Spleen (tissue), 11 donors: ENCODE measurements at regions not wholly inside any gene's neighbourhood (a gene's known extent, or its start where the extent isn't known, plus 50 kb on each side); places are given as distances from the start of the nearest gene placed in this dataset.

ENCODE experiments used
- DNase-seq: peaks from one replicate; pipeline ENCODE4 v3.0.0-alpha.2; 2020
- H3K27ac ChIP-seq, 8 donors: fragments of 200-600 bp; sonication (generic) in 7 of 8; 1 replicate in 4 of 8; 2 replicates in 4 of 8; pipeline versions ENCODE4 v1.5.0 to v1.8.0; 2016 to 2021; ENCODE audit warnings: inconsistent platforms in 4 of 8, mild to moderate bottlenecking in 4 of 8, moderate library complexity in 1 of 8
- H3K27me3 ChIP-seq, 7 donors: fragments of 200-600 bp; sonication (generic) in 6 of 7; replicated peaks in 1 of 7; 1 replicate in 4 of 7; 2 replicates in 3 of 7; pipeline versions ENCODE4 v1.5.0 to v1.8.0; 2016 to 2021; ENCODE audit warnings: inconsistent platforms in 3 of 7, mild to moderate bottlenecking in 1 of 7
- H3K36me3 ChIP-seq, 6 donors: fragments of 200-600 bp; sonication (generic) in 5 of 6; 1 replicate in 4 of 6; 2 replicates in 2 of 6; pipeline versions ENCODE4 v1.5.0 to v1.8.0; 2016 to 2021; ENCODE audit warnings: inconsistent platforms in 2 of 6
- H3K4me1 ChIP-seq, 6 donors: fragments of 200-600 bp; sonication (generic) in 5 of 6; 1 replicate in 3 of 6; 2 replicates in 3 of 6; pipeline versions ENCODE4 v1.5.0 to v1.8.0; 2016 to 2021; ENCODE audit warnings: inconsistent platforms in 3 of 6
- H3K4me3 ChIP-seq, 8 donors: fragments of 200-600 bp; sonication (generic) in 7 of 8; 1 replicate in 4 of 8; 2 replicates in 4 of 8; pipeline versions ENCODE4 v1.5.0 to v1.8.0; 2016 to 2021; ENCODE audit warnings: inconsistent platforms in 4 of 8, mild to moderate bottlenecking in 4 of 8, moderate library complexity in 2 of 8
- H3K9me3 ChIP-seq, 8 donors: fragments of 200-600 bp; sonication (generic) in 7 of 8; 1 replicate in 4 of 8; 2 replicates in 4 of 8; pipeline versions ENCODE4 v1.5.0 to v1.8.0; 2016 to 2021; ENCODE audit warnings: inconsistent platforms in 4 of 8
- POLR2A ChIP-seq, 3 donors: fragments of 450-650 bp; IDR thresholded peaks; one replicate each; pipeline ENCODE4 v1.5.1; 2017; ENCODE audit warnings: antibody characterized with exemption in 3 of 3, mild to moderate bottlenecking in 1 of 3
- POLR2AphosphoS5 ChIP-seq, 3 donors: sonication (generic); formaldehyde crosslinking; IDR thresholded peaks; one replicate each; pipeline ENCODE4 v1.5.1; 2017; ENCODE audit warnings: antibody characterized with exemption in 3 of 3
- WGBS, 5 donors: extraction: QIAGEN DNeasy Blood & Tissue Kit in 3 of 5; methylation state at CpG; one replicate each; pipeline versions ENCODE4 v1.1.5 to v1.1.7; 2013 to 2018; 5-methylcytosine and 5-hydroxymethylcytosine counted together
- intact Hi-C: fragments of 100-400 bp; cut with DNase I; formaldehyde crosslinking; loops from one replicate; pipeline ENCODE4 v1.15.0; 2023; ENCODE audit warnings: low total_unique reads
- TF ChIP-seq, protein P1 (sequence below), 11 experiments: fragments of 200-600 bp in 7 of 11; fragments of 450-650 bp in 4 of 11; sonication (generic) in 4 of 11; IDR thresholded peaks in 8 of 11; conservative IDR thresholded peaks in 3 of 11; 1 replicate in 7 of 11; 2 replicates in 4 of 11; pipeline versions ENCODE4 v1.4.0 to v1.8.0; 2016 to 2021; ENCODE audit warnings: antibody characterized with exemption in 11 of 11, inconsistent platforms in 4 of 11, mild to moderate bottlenecking in 1 of 11
- donor health status: healthy with polysubstance abuse.
- donor health status: DM: no; HTN: no; CAD: no; lungs with moderate emphysema.
- donor health status: DM: no; HTN: no; CAD: no.
- donor health status: Bipolar disorder and iron deficiency.
- donor health status: healthy.
- donor health status: DM: no; HTN: no; CAD: no.
- donor health status: DM: yes; HTN: yes; CAD: no.

DNA sequence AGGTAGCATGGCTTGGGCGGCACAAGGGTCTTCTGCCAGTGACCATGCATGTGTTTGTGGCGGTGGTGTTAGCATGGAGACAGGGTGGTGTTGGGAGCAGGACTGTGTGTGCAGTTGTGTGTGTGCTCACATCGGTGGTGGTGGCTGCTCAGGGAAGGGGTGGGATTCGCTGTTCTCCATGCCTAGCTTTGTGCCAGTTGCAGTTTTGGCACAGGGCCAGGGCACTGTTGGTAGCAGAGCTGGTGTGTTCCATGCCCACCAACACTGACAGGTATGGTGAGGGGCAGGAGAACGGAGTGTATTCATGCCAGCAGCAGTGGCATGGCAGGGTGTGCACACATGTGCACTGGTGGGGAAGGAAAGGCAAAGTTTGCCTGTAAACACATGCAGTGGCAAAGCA lies 77.3 kb upstream of the TEKT1 start:
- H3K9me3 ChIP-seq, result no peaks in the 10 kb centered on the region
- intact Hi-C loops, result no loop called here

DNA sequence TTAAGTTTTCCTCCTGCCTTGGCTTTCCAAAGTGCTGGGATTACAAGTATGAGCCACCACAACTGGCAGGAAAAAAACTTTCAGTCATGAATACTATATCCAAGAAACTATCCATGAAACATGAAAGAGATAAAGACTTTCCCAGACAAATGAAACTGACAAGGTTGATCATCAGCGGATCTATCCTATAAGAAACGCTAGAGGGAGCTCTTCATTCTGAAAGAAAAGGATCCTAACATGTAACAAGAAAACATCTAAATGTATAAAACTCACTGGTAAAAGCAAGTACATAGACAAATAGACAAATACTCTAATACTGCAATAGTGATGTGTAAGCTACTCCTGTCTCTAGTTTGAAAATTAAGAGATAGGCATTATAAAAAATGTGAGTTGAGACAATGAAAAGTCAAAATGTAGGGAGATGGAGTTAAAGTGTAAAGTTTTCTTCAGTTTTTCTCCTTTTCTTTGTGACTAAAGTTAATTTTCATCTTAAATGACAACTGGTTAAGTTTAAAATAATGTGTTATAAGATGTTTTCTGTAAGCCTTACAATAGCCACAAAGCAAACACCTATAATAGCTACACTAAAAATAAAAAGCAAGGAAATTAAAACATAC lies 79.6 kb upstream of the TEKT1 start:
- Histone ChIP-seq H3K27me3 (peaks cover 0 to 11% (median 0%) of the 10 kb centered on the region in 7 donors), H3K27ac (no peak overlapping the region), H3K36me3 (no peaks in the 10 kb centered on the region), H3K9me3 (no peaks in the 10 kb centered on the region), H3K4me1 (peaks cover 4 to 42% (median 20%) of the 10 kb centered on the region in 6 donors), H3K4me3 (no peak overlapping the region)
- intact Hi-C loops, result loop anchor here (2.0 to 5.0 kb wide), 3 partner anchors 94 to 226 kb away; partner anchors contain the start of gene BCL6B
- no peak for DNase-seq
- 0 to 9% (median 6%) methylated on average over 2 of the region's 2 CpGs for WGBS, 5 donors
- TF ChIP-seq, protein P1, sequence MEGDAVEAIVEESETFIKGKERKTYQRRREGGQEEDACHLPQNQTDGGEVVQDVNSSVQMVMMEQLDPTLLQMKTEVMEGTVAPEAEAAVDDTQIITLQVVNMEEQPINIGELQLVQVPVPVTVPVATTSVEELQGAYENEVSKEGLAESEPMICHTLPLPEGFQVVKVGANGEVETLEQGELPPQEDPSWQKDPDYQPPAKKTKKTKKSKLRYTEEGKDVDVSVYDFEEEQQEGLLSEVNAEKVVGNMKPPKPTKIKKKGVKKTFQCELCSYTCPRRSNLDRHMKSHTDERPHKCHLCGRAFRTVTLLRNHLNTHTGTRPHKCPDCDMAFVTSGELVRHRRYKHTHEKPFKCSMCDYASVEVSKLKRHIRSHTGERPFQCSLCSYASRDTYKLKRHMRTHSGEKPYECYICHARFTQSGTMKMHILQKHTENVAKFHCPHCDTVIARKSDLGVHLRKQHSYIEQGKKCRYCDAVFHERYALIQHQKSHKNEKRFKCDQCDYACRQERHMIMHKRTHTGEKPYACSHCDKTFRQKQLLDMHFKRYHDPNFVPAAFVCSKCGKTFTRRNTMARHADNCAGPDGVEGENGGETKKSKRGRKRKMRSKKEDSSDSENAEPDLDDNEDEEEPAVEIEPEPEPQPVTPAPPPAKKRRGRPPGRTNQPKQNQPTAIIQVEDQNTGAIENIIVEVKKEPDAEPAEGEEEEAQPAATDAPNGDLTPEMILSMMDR (IDR thresholded peaks at IDR 0.05 in 8 of 11, conservative IDR thresholded peaks at IDR 0.05 in 3 of 11), result peak in 10 of 11 experiments; percentile 39 to 75 (median 62)
- TF ChIP-seq POLR2AphosphoS5 (IDR thresholded peaks at IDR 0.05), result no peak

More for the DNA sequence above, 77.3 kb upstream of the TEKT1 start:
- Histone ChIP-seq H3K4me1 (peaks cover 0 to 28% (median 10%) of the 10 kb centered on the region in 6 donors), H3K27ac (no peak overlapping the region), H3K4me3 (no peak overlapping the region), H3K27me3 (peaks cover 0 to 4% (median 0%) of the 10 kb centered on the region in 7 donors), H3K36me3 (no peaks in the 10 kb centered on the region)
- TF ChIP-seq POLR2A (IDR thresholded peaks at IDR 0.05), result no peak
- TF ChIP-seq POLR2AphosphoS5 (IDR thresholded peaks at IDR 0.05), result no peak
- TF ChIP-seq, protein P1 (IDR thresholded peaks at IDR 0.05 in 8 of 11, conservative IDR thresholded peaks at IDR 0.05 in 3 of 11), result no peak
- DNase-seq, result no peak
- WGBS, 5 donors, result 88 to 97% (median 96%) methylated on average over 4 to 5 of the region's 5 CpGs

GRCh38 chr17:6912110-6913051 lies 80.9 kb upstream of the TEKT1 start:
- 66 to 72% (median 70%) methylated on average over 13 of the region's 13 CpGs for WGBS, 5 donors
- no peak overlapping the region for H3K4me3 ChIP-seq
- DNase-seq, result no peak
- intact Hi-C loops, result loop anchor here (5.0 kb wide), 2 partner anchors 110 to 225 kb away; partner anchors contain the start of gene BCL6B
- H3K27ac ChIP-seq, result peak overlapping the region in 3 of 8 donors; percentile 30 to 71 (median 67)
- no peaks in the 10 kb centered on the region for H3K9me3 ChIP-seq
- TF ChIP-seq POLR2AphosphoS5 (IDR thresholded peaks at IDR 0.05) (no peak), POLR2A (IDR thresholded peaks at IDR 0.05) (no peak)
- TF ChIP-seq, protein P1 (IDR thresholded peaks at IDR 0.05 in 8 of 11, conservative IDR thresholded peaks at IDR 0.05 in 3 of 11), result no peak
- H3K36me3 ChIP-seq, result no peaks in the 10 kb centered on the region
- peaks cover 4 to 42% (median 20%) of the 10 kb centered on the region in 6 donors for H3K4me1 ChIP-seq
- peaks cover 0 to 11% (median 0%) of the 10 kb centered on the region in 7 donors for H3K27me3 ChIP-seq
